ENCODE measurements at regions not wholly inside any gene's neighbourhood (a gene's known extent, or its start where the extent isn't known, plus 50 kb on each side); places are given as distances from the start of the nearest gene placed in this dataset.

GRCh38 chr6:3516092-3516491, 59.2 kb upstream of the SLC22A23 start:
- H3K27me3 Mint-ChIP-seq (ENCODE audit: low read depth) = peaks cover 32% of the 10 kb centered on the region
- no peaks in the 10 kb centered on the region for H3K36me3 Mint-ChIP-seq (ENCODE audit: insufficient read depth)
- H3K4me1 Mint-ChIP-seq (ENCODE audit: low read depth) = no peaks in the 10 kb centered on the region
- ATAC-seq (no peak), DNase-seq (no peak)
- H3K4me3 Mint-ChIP-seq = no peak overlapping the region
- peaks cover 4% of the 10 kb centered on the region for H3K9me3 Mint-ChIP-seq

DNA sequence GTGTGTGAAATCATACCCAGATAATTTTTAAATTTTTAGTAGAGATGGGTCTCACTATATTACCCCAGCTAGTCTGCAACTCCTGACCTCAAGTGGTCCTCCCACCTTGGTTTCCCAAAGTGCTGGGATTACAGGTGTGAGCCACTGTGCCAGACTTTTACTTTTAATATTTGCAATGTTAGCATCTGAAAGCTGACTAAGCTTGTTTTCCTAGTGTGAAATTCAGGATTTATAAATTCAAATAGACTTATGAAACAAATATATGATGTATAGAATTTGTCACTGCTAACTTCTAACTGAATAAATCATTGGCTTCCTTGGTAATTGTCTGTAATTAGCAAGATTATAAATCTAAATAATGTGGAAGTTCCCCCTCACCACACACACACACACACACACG, 58.8 kb upstream of the SLC22A23 start:
- no peaks in the 10 kb centered on the region for H3K36me3 Mint-ChIP-seq (ENCODE audit: insufficient read depth)
- H3K27me3 Mint-ChIP-seq (ENCODE audit: low read depth) = peaks cover 32% of the 10 kb centered on the region
- no peaks in the 10 kb centered on the region for H3K4me1 Mint-ChIP-seq (ENCODE audit: low read depth)
- H3K9me3 Mint-ChIP-seq = peaks cover 4% of the 10 kb centered on the region
- DNase-seq = no peak
- ATAC-seq = no peak
- no peak overlapping the region for H3K4me3 Mint-ChIP-seq

DNA sequence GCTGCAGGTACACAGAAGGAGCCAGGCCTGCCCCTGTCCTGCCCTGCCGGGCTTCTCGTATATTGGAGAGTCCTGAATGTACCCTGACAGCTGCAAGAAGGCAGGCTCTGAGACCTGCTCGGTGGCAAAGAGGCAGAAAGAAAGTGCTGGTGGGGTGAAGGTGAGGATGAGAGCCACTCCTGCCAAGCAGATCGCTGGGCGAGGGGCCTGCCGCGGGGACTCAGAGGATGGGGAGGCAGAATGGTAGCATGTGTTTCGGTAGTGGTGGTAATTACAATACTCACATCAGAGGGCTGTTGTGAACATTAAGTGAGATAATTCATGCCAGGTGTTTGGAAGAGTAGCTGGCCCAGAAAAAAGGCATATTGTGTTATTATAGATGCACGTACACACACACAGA, 56.6 kb upstream of the SLC22A23 start:
- Mint-ChIP-seq H3K4me1 (ENCODE audit: low read depth) (no peaks in the 10 kb centered on the region), H3K4me3 (no peak overlapping the region), H3K27me3 (ENCODE audit: low read depth) (peaks cover 29% of the 10 kb centered on the region), H3K9me3 (peaks cover 4% of the 10 kb centered on the region), H3K36me3 (ENCODE audit: insufficient read depth) (no peaks in the 10 kb centered on the region)
- DNase-seq = no peak
- ATAC-seq = no peak

GRCh38 chr6:3512832-3513231, 56.0 kb upstream of the SLC22A23 start:
- Mint-ChIP-seq H3K36me3 (ENCODE audit: insufficient read depth) (no peaks in the 10 kb centered on the region), H3K27me3 (ENCODE audit: low read depth) (peaks cover 25% of the 10 kb centered on the region), H3K4me3 (no peak overlapping the region), H3K9me3 (peaks cover 4% of the 10 kb centered on the region), H3K4me1 (ENCODE audit: low read depth) (no peaks in the 10 kb centered on the region)
- DNase-seq = no peak
- ATAC-seq = no peak

GRCh38 chr6:3510617-3511016, 53.8 kb upstream of the SLC22A23 start:
- Mint-ChIP-seq H3K36me3 (ENCODE audit: insufficient read depth) (no peaks in the 10 kb centered on the region), H3K27me3 (ENCODE audit: low read depth) (peaks cover 29% of the 10 kb centered on the region), H3K4me1 (ENCODE audit: low read depth) (no peaks in the 10 kb centered on the region), H3K9me3 (no peaks in the 10 kb centered on the region), H3K4me3 (no peak overlapping the region)
- no peak for DNase-seq
- no peak for ATAC-seq

- Mint-ChIP-seq H3K4me3 (no peak overlapping the region), H3K36me3 (ENCODE audit: insufficient read depth) (no peaks in the 10 kb centered on the region), H3K9me3 (no peaks in the 10 kb centered on the region), H3K27me3 (ENCODE audit: low read depth) (peaks cover 29% of the 10 kb centered on the region), H3K4me1 (ENCODE audit: low read depth) (no peaks in the 10 kb centered on the region)
- DNase-seq (no peak), ATAC-seq (no peak)
These were observed 53.3 kb upstream of the SLC22A23 start for GRCh38 chr6:3510178-3510577.

GRCh38 chr6:3509336-3509735, 52.5 kb upstream of the SLC22A23 start:
- DNase-seq (no peak), ATAC-seq (no peak)
- Mint-ChIP-seq H3K36me3 (ENCODE audit: insufficient read depth) (no peaks in the 10 kb centered on the region), H3K27me3 (ENCODE audit: low read depth) (peaks cover 27% of the 10 kb centered on the region), H3K9me3 (peaks cover 3% of the 10 kb centered on the region), H3K4me1 (ENCODE audit: low read depth) (no peaks in the 10 kb centered on the region), H3K4me3 (no peak overlapping the region)

- DNase-seq (no peak), ATAC-seq (no peak)
- Mint-ChIP-seq H3K36me3 (ENCODE audit: insufficient read depth) (no peaks in the 10 kb centered on the region), H3K9me3 (peaks cover 3% of the 10 kb centered on the region), H3K27me3 (ENCODE audit: low read depth) (peaks cover 13% of the 10 kb centered on the region), H3K4me1 (ENCODE audit: low read depth) (no peaks in the 10 kb centered on the region), H3K4me3 (no peak overlapping the region)
These were observed 50.0 kb upstream of the SLC22A23 start for GRCh38 chr6:3506751-3507383.
